Prostate gland (tissue), 2 donors: ENCODE measurements at regions not wholly inside any gene's neighbourhood (a gene's known extent, or its start where the extent isn't known, plus 50 kb on each side); places are given as distances from the start of the nearest gene placed in this dataset.

Experiments used
- DNase-seq: peaks from one replicate; pipeline ENCODE4 v3.0.0-alpha.2; 2019; ENCODE audit warnings: low spot score
- H3K27ac ChIP-seq, 2 donors: fragments of 200-600 bp; sonication (generic); 2 replicates each; pipeline ENCODE4 v1.5.1; 2017 to 2019
- H3K27me3 ChIP-seq: fragments of 200-600 bp; sonication (generic); replicated peaks from 2 replicates; pipeline ENCODE4 v1.5.1; 2019; ENCODE audit not compliant: insufficient read depth
- H3K36me3 ChIP-seq, 2 donors: fragments of 200-600 bp; sonication (generic); 1 replicate in 1 of 2; 2 replicates in 1 of 2; pipeline versions ENCODE4 v1.5.1 to v1.8.1; 2017 to 2019
- H3K4me1 ChIP-seq: fragments of 200-600 bp; sonication (generic); replicated peaks from 2 replicates; pipeline ENCODE4 v1.5.1; 2019
- H3K4me3 ChIP-seq, 2 donors: fragments of 200-600 bp; sonication (generic); 2 replicates each; pipeline ENCODE4 v1.5.1; 2017 to 2019
- H3K9me3 ChIP-seq: fragments of 200-600 bp; sonication (generic); 2 replicates; pipeline ENCODE4 v1.5.1; 2017
- CTCF ChIP-seq, 4 experiments: fragments of 200-600 bp in 2 of 4; fragments of 450-650 bp in 2 of 4; sonication (generic) in 2 of 4; IDR thresholded peaks; 1 replicate in 3 of 4; 2 replicates in 1 of 4; pipeline ENCODE4 v1.5.1; 2016 to 2019; ENCODE audit warnings: antibody characterized with exemption in 4 of 4, mild to moderate bottlenecking in 2 of 4, moderate library complexity in 2 of 4
- POLR2A ChIP-seq: fragments of 450-650 bp; IDR thresholded peaks from one replicate; pipeline ENCODE4 v1.6.1; 2016; ENCODE audit warnings: antibody characterized with exemption, mild to moderate bottlenecking
- POLR2AphosphoS5 ChIP-seq: sonication (generic); formaldehyde crosslinking; IDR thresholded peaks from one replicate; pipeline ENCODE4 v1.6.1; 2017; ENCODE audit warnings: antibody characterized with exemption
- WGBS: methylation state at CpG from one replicate; pipeline ENCODE4 v1.1.5; 2018; 5-methylcytosine and 5-hydroxymethylcytosine counted together
- intact Hi-C: fragments of 100-400 bp; cut with DNase I; formaldehyde crosslinking; loops from one replicate; pipeline ENCODE4 v1.14.2; 2022

- H3K9me3 ChIP-seq, result no peaks in the 10 kb centered on the region
- DNase-seq, result no peak
- no peak overlapping the region for H3K4me3 ChIP-seq
- H3K36me3 ChIP-seq, result no peaks in the 10 kb centered on the region
- TF ChIP-seq CTCF (IDR thresholded peaks at IDR 0.05) (no peak), POLR2A (no peak), POLR2AphosphoS5 (no peak)
- H3K4me1 ChIP-seq, result no peaks in the 10 kb centered on the region
- intact Hi-C loops, result loop anchor here (10.0 kb wide), 1 partner anchor 62 kb away; no protein-coding TSS in a partner anchor
- WGBS, result 75% methylated on average over 5 of the region's 5 CpGs
- peaks cover 3% of the 10 kb centered on the region for H3K27me3 ChIP-seq
- H3K27ac ChIP-seq, result no peak overlapping the region
Observed at GRCh38 chr2:437180-437579, 149.3 kb upstream of the ALKAL2 start.

DNA sequence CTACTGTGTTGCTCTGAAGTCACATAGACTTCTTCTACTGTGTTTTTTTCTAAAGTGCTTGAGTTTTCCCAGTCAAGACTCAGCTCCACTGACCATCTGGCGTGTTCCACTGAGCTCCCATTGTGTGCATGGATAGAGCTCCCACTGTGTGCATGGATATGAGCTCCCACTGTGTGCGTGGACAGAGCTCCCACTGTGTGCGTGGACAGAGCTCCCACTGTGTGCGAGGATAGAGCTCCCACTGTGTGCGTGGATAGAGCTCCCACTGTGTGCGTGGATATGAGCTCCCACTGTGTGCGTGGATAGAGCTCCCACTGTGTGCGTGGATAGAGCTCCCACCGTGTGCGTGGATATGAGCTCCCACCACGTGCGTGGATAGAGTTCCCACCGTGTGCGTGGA, 148.3 kb upstream of the ALKAL2 start:
- intact Hi-C loops, result loop anchor here (10.0 kb wide), 1 partner anchor 61 kb away; no protein-coding TSS in a partner anchor
- TF ChIP-seq CTCF (IDR thresholded peaks at IDR 0.05), result no peak
- no peak for TF ChIP-seq POLR2AphosphoS5
- no peak for TF ChIP-seq POLR2A
- no peaks in the 10 kb centered on the region for H3K9me3 ChIP-seq

DNA sequence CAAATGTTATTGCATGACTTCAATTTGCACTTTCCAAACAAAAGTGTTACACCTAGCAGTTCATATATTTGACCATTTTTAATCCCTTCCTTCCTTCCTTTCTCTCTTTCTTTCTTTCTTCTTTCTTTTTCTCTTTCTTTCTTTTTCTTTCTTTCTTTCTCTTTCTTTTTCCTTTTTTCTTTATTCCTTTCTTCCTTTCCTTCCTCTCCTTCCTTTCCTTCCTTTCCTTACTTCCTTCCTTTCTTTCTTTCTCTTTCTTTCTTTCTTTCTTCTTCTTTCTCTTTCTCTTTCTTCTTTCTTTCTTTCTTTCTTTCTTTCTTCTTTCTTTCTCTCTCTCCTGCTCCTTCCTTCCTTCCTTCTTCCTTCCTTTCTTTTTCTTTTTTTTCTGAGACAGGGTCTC, 146.7 kb upstream of the ALKAL2 start:
- H3K36me3 ChIP-seq, result no peaks in the 10 kb centered on the region
- intact Hi-C loops, result loop anchor here (10.0 kb wide), 1 partner anchor 60 kb away; no protein-coding TSS in a partner anchor
- no peaks in the 10 kb centered on the region for H3K27me3 ChIP-seq
- H3K27ac ChIP-seq, result no peak overlapping the region
- TF ChIP-seq CTCF (IDR thresholded peaks at IDR 0.05) (no peak), POLR2A (no peak), POLR2AphosphoS5 (no peak)
- no peak for DNase-seq
- H3K4me3 ChIP-seq, result no peak overlapping the region
- H3K4me1 ChIP-seq, result no peaks in the 10 kb centered on the region
- H3K9me3 ChIP-seq, result no peaks in the 10 kb centered on the region

More for the DNA sequence above, 148.3 kb upstream of the ALKAL2 start:
- WGBS, result 93% methylated on average over 14 of the region's 14 CpGs
- no peaks in the 10 kb centered on the region for H3K4me1 ChIP-seq
- no peak overlapping the region for H3K27ac ChIP-seq
- H3K36me3 ChIP-seq, result no peaks in the 10 kb centered on the region
- H3K27me3 ChIP-seq, result no peaks in the 10 kb centered on the region
- DNase-seq, result no peak
- H3K4me3 ChIP-seq, result no peak overlapping the region

DNA sequence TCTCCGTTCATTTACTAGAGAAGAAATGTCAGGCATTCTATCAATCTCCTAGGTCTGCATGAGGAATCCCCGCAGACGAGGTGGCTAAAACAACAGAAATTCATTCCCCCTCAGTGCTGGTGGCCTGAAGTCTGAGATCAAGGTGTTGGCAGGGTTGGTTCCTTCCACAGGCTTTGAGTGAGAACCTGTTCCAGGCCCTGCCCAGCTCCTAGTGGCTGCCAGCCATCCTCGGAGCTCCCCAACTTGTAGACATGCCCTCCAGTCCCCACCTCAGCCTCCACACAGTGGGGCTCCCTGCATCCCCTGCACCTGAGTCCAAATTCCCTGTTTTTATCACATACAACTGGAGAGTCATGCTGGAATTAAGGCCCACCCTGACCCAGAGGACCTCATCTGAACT, 145.3 kb upstream of the ALKAL2 start:
- no peak for DNase-seq
- H3K27ac ChIP-seq, result no peak overlapping the region
- H3K9me3 ChIP-seq, result no peaks in the 10 kb centered on the region
- TF ChIP-seq POLR2A (no peak), CTCF (IDR thresholded peaks at IDR 0.05) (no peak), POLR2AphosphoS5 (no peak)
- H3K36me3 ChIP-seq, result no peaks in the 10 kb centered on the region
- H3K27me3 ChIP-seq, result no peaks in the 10 kb centered on the region
- no peaks in the 10 kb centered on the region for H3K4me1 ChIP-seq
- intact Hi-C loops, result loop anchor here (10.0 kb wide), 1 partner anchor 58 kb away; no protein-coding TSS in a partner anchor
- H3K4me3 ChIP-seq, result no peak overlapping the region
- 87% methylated on average over 4 of the region's 4 CpGs for WGBS

GRCh38 chr2:430291-431040, 142.6 kb upstream of the ALKAL2 start:
- intact Hi-C loops, result loop anchor here (10.0 kb wide), 1 partner anchor 56 kb away; no protein-coding TSS in a partner anchor
- Histone ChIP-seq H3K4me1 (no peaks in the 10 kb centered on the region), H3K9me3 (no peaks in the 10 kb centered on the region), H3K4me3 (no peak overlapping the region), H3K27ac (no peak overlapping the region), H3K27me3 (no peaks in the 10 kb centered on the region), H3K36me3 (no peaks in the 10 kb centered on the region)
- 72% methylated on average over 20 of the region's 20 CpGs for WGBS
- no peak for TF ChIP-seq CTCF (IDR thresholded peaks at IDR 0.05)
- TF ChIP-seq POLR2AphosphoS5, result no peak
- TF ChIP-seq POLR2A, result no peak
- DNase-seq, result no peak
